ENCODE measurements at regions not wholly inside any gene's neighbourhood (a gene's known extent, or its start where the extent isn't known, plus 50 kb on each side); places are given as distances from the start of the nearest gene placed in this dataset.

GRCh38 chr7:145169908-145170307 is 334.1 kb upstream of the TPK1 start (continued):
- TF ChIP-seq CHD7 (IDR thresholded peaks at IDR 0.05; ENCODE audit: insufficient replicate concordance, low read length): no peak
- no peak for TF ChIP-seq YY1 (IDR thresholded peaks at IDR 0.05; ENCODE audit: low read depth, low read length)
- TF ChIP-seq CTCF (IDR thresholded peaks at IDR 0.05; ENCODE audit: control extremely low read depth in 1 of 3, insufficient read depth in 1 of 3, low read depth in 1 of 3, low read length in 3 of 3): peak in 2 of 3 experiments; percentile 1 to 5; a peak in 2 of 4 replicates
- TF ChIP-seq TCF12 (IDR thresholded peaks at IDR 0.05; ENCODE audit: low read depth, low read length): no peak
- TF ChIP-seq ASH2L (IDR thresholded peaks at IDR 0.05; ENCODE audit: low read length): no peak
- peak; percentile 56 to 59 for TF ChIP-seq RAD21 (IDR thresholded peaks at IDR 0.05 in 1 of 2, conservative IDR thresholded peaks at IDR 0.05 in 1 of 2; ENCODE audit: low read depth in 2 of 2, low read length in 2 of 2)
